ENCODE measurements at regions not wholly inside any gene's neighbourhood (a gene's known extent, or its start where the extent isn't known, plus 50 kb on each side); places are given as distances from the start of the nearest gene placed in this dataset.
A peak's percentile ranks its signal among the peaks of the same experiment; 100 is the strongest.

- H3K27me3 ChIP-seq = no peaks in the 10 kb centered on the region
- no peak for ATAC-seq
- H3K27ac ChIP-seq = no peak overlapping the region
- H3K4me1 ChIP-seq = peaks cover 0 to 5% (median 0%) of the 10 kb centered on the region in 9 donors
- no peak for DNase-seq
- no peaks in the 10 kb centered on the region for H3K36me3 ChIP-seq
- TF ChIP-seq CTCF (IDR thresholded peaks at IDR 0.05) = no peak
- H3K9me3 ChIP-seq = no peaks in the 10 kb centered on the region
- H3K4me3 ChIP-seq = no peak overlapping the region
- 79 to 81% methylated on average over 8 of the region's 8 CpGs for WGBS, 2 donors
- intact Hi-C loops (cut with DNase I) = no loop called here
Observed at GRCh38 chr21:27823652-27824201, 856.8 kb upstream of the ADAMTS5 start.

GRCh38 chr21:27820342-27820741, 853.5 kb upstream of the ADAMTS5 start:
- Histone ChIP-seq H3K27ac (no peak overlapping the region), H3K27me3 (no peaks in the 10 kb centered on the region), H3K4me1 (peaks cover 0 to 26% (median 0%) of the 10 kb centered on the region in 9 donors), H3K9me3 (no peaks in the 10 kb centered on the region), H3K4me3 (no peak overlapping the region), H3K36me3 (no peaks in the 10 kb centered on the region)
- no peak for ATAC-seq
- WGBS, 2 donors = 96 to 100% methylated on average over 1 of the region's 1 CpG
- no peak for TF ChIP-seq CTCF (IDR thresholded peaks at IDR 0.05)
- DNase-seq = no peak
- intact Hi-C loops (cut with DNase I) = no loop called here

- TF ChIP-seq CTCF (IDR thresholded peaks at IDR 0.05) = no peak
- no peaks in the 10 kb centered on the region for H3K27me3 ChIP-seq
- no peaks in the 10 kb centered on the region for H3K36me3 ChIP-seq
- DNase-seq (no peak), ATAC-seq (no peak)
- no peaks in the 10 kb centered on the region for H3K9me3 ChIP-seq
- intact Hi-C loops (cut with DNase I) = no loop called here
- H3K4me1 ChIP-seq = peaks cover 0 to 26% (median 0%) of the 10 kb centered on the region in 9 donors
- H3K4me3 ChIP-seq = no peak overlapping the region
- 60 to 67% methylated on average over 3 of the region's 3 CpGs for WGBS, 2 donors
- peak overlapping the region in 2 of 10 donors; percentile 13 to 45 for H3K27ac ChIP-seq
Observed at GRCh38 chr21:27819299-27819698, 852.4 kb upstream of the ADAMTS5 start.

- 85 to 89% methylated on average over 4 of the region's 4 CpGs for WGBS, 2 donors
- intact Hi-C loops (cut with DNase I) = loop anchor here in 1 of 10 donors (1.0 kb wide), 1 partner anchor 19 kb away; no protein-coding TSS in a partner anchor
- Histone ChIP-seq H3K36me3 (no peaks in the 10 kb centered on the region), H3K27ac (peak overlapping the region in 3 of 10 donors; percentile 13 to 69 (median 45)), H3K27me3 (no peaks in the 10 kb centered on the region), H3K4me3 (no peak overlapping the region), H3K4me1 (peaks cover 0 to 26% (median 0%) of the 10 kb centered on the region in 9 donors), H3K9me3 (no peaks in the 10 kb centered on the region)
- DNase-seq = no peak
- no peak for ATAC-seq
- no peak for TF ChIP-seq CTCF (IDR thresholded peaks at IDR 0.05)
Observed at GRCh38 chr21:27818847-27819246, 852.0 kb upstream of the ADAMTS5 start.

Measured in heart right ventricle (tissue), 16 donors.